ENCODE measurements at regions not wholly inside any gene's neighbourhood (a gene's known extent, or its start where the extent isn't known, plus 50 kb on each side); places are given as distances from the start of the nearest gene placed in this dataset.
"Not testable (repeated sequence)": the region's sequence is repeated elsewhere in the genome, so short reads cannot be mapped to it uniquely, and the experiment has no call there.

DNA sequence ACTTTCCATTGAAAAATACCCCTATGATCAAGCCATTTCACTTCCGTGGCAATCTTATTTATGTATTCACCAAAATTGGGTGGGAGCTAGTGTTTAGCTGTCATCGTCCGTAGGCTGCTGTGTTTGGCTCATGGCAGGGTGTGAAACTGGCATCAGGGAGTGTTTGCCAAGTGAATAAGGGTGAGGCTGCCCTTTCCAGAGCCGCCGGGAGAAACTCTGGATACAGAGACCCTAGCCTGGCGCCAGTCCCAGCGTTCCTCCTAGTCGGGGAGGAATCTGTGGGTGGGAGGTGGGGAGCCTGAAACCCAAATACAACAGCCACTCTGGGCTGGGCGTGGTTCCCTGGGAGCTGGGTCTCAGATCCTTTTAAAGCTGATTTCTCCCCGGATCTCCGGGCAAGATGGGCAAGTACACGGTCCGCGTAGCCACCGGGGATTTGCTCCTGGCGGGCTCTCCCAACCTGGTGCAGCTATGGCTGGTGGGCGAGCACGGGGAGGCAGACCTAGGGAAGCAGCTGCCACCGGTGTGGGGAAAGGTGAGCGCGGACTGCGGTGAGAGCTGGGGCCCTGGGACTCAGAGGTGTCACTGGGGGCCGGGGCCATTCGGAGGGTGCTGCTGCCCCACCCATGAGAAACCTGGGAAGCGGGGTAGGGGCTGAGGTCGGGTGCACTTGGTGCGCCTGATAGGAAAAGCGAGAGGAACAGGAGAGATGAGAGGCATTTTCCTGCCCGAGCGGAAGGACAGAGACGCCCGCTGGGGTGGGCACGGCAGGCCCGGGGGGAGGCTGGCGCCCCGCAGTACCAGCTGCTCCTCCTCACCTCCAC, 62.1 kb upstream of the TEKT1 start:
- DNase-seq: no peak

GRCh38 chr17:6894206-6894528, 62.6 kb upstream of the TEKT1 start:
- no peak for DNase-seq

- no peak for DNase-seq
These were observed 69.6 kb upstream of the TEKT1 start for GRCh38 chr17:6901086-6901485.

- DNase-seq: no peak
These were observed 71.9 kb upstream of the TEKT1 start for GRCh38 chr17:6903326-6903900.

DNA sequence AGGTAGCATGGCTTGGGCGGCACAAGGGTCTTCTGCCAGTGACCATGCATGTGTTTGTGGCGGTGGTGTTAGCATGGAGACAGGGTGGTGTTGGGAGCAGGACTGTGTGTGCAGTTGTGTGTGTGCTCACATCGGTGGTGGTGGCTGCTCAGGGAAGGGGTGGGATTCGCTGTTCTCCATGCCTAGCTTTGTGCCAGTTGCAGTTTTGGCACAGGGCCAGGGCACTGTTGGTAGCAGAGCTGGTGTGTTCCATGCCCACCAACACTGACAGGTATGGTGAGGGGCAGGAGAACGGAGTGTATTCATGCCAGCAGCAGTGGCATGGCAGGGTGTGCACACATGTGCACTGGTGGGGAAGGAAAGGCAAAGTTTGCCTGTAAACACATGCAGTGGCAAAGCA, 77.3 kb upstream of the TEKT1 start:
- DNase-seq: no peak

- peak in 1 of 2 experiments; percentile 23 for DNase-seq
These were observed 79.6 kb upstream of the TEKT1 start for GRCh38 chr17:6910987-6911603.

DNA sequence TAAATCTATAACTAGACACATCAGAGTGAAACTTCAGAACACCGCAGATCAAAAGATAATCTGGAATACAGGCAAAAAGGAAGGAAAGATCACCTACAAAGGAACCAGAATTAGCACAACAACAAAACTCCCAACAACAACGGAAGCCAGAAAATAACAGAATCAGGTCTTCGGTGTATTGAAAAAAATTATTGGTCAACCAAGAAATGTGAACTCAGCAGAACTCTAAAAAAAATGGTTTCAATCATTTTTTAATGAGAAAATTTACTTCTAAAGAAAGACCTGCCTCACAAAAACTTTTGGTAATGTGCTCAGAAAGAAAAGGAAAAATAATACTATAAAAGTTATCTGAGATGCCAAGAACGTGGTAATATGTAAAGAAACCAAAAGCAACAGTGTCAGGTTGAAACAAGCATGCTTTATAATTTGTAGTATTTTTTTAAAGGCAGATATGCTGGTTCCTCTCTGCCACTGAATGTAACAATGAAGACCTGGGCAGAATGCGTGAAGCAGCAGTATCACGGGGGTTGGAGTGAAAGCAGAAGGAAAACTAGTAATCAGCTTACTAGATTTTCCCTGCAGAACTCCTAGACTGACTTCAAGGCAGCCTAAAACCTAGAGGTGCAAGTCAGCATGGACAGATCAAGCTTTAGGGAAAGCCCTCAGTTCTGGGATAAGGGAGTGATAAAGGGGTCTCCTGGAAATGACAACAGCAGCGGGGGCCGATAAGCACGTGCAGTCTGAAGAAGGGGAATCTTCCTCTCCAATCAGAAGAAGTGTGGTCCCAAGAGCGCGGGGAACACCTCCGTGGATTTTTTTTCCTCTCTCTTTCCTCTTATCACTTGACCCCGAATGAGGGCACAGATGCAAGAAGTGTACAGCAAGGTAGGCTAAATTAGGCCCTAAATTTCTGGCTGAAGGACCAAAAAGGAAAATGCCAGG, 80.9 kb upstream of the TEKT1 start:
- no peak for DNase-seq

DNA sequence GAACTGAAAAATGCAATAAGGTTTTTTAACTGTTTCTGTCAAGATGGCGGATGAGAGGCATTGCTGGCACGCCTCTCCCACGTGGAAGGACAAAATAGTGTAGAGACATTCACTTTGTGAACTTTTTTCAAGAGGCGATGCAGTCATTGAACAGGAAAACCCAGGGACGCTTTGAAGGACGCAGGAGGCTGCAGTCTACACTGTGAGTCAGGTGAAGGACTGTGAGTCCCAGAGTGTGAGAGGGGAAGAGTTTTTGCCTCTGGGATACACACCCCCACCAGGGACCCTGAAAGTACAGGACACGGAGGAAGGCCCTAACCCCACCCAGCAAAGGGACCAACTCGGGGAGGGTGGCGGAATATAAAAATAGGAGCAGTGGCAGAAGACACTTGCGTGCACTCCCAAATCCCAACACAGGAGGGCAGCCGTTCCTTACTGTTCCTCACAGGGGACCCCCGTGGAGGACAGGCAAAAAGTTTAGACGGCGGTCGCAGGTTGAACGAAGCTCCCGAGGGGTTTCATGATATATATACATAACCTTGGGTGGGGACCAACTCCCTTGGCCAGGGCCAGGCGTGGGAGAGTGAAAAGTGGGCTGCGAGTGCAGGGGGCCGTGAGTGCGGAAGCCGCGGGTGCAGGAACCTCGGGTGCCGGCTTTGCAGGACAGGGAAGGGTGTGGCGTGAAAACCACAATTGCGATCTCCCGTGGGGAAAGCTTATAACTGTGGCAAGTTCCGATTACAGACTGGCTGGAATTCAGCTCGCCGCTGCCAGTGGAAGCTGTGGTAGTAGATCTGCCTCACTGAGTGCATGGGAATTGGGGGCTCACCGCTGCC, 82.0 kb upstream of the ALOX12 start:
- DNase-seq: peak in 1 of 2 experiments; percentile 47

- DNase-seq: no peak
These were observed 81.1 kb upstream of the ALOX12 start for GRCh38 chr17:6914711-6915110.

DNA sequence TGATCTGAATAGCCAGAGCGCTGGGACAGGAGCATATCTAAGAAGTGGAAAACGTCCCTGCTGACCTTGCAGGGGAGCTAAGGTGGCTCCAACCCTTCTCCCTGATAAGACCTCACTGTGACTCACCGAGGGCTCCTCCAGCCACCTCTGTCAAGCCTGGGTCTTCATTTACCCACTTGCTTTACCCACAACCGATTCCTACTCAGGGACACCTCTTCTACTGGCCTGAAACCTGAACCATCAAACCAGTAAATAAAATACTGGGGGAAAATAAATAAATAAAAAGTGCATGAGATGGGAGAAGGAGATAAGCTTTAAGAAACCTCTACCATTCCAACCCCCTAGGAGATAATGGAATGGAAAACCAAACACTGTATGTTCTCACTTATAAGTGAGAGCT, 80.2 kb upstream of the ALOX12 start:
- DNase-seq: no peak

GRCh38 chr17:6919158-6919557, 76.7 kb upstream of the ALOX12 start:
- DNase-seq: no peak

DNA sequence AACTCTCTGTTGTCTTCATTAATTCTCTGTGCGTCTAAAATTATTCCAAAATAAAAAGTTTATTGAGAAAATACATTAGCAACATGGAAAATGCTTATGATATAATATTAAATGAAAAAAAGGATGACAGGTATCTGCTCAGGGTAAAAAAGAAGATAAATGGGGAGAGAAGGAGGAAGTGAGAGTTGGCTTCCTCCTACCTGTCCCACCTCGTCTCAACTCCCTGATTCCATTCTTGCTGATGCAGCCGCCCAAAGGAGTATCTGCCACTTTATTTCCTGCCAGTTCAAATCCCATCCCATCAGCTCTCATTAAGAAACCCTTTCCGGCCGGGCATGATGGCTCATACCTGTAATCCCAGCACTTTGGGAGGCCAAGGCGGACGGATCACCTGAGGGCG, 72.5 kb upstream of the ALOX12 start:
- no peak for DNase-seq

DNA sequence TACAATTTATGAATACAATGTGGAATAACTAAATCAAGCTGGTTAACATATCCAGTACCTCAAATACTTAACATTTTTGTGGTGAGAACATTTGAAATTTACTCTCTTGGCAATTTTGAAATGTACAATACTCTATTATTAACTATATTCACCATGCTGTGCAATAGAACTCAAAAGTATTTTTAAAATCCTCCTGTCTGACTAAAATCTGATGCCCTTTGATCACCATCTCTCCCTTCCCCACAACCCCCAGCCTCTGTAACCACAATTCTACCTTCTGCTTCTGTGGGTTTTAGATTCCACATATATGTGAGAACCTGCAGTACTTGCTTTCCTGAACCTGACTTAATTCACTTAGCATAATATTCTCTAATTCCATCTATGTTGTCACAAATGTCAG, 71.6 kb upstream of the ALOX12 start:
- DNase-seq: no peak

GRCh38 chr17:6926667-6927066, 69.2 kb upstream of the ALOX12 start:
- DNase-seq: no peak

- no peak for DNase-seq
These were observed 68.3 kb upstream of the ALOX12 start for GRCh38 chr17:6927290-6928126.

DNA sequence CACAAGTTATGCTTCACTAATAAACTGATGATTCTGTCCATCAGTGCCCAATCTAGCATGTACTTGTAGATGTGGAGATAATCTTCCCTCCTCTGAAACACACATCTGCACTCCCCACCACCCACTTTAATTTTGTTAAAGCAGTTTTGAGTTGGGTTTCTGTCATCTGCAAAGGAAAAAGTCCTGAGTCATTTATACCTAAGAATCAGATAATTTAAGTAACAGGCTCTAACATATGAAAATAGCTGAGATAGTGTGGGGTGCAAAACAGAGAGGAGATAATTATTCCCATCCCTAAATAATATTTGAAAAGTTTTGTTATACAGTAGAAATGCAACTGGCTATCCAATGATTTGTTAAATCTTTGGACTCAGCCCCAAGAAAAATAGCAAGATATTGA, 67.7 kb upstream of the ALOX12 start:
- no peak for DNase-seq

GRCh38 chr17:6930749-6931148, 65.1 kb upstream of the ALOX12 start:
- no peak for DNase-seq

DNA sequence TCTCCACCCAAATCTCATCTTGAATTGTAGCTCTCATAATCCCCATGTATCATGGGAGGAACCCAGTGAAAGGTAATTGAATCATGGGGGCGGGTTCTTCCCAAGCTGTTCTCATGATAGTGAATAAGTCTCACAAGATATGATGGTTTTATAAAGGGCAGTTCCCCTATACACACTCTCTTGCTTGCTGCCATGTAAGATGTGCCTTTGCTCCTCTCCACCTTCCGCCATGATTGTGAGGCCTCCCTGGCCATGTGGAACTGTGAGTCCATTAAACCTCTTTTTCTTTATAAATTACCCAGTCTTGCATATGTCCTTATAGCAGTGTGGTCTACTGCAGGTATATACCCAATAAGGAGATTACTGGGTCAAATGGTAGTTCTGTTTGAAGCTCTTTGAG, 61.3 kb upstream of the ALOX12 start:
- not testable (repeated sequence) for DNase-seq

- DNase-seq: no peak
These were observed 59.4 kb upstream of the ALOX12 start for GRCh38 chr17:6936370-6937028.

- no peak for DNase-seq
These were observed 57.2 kb upstream of the ALOX12 start for GRCh38 chr17:6938637-6939036.

- DNase-seq: no peak
These were observed 55.6 kb upstream of the ALOX12 start for GRCh38 chr17:6940186-6940649.
